Spleen (tissue), 11 donors: ENCODE measurements at regions not wholly inside any gene's neighbourhood (a gene's known extent, or its start where the extent isn't known, plus 50 kb on each side); places are given as distances from the start of the nearest gene placed in this dataset.

Source experiments
- DNase-seq: peaks from one replicate; pipeline ENCODE4 v3.0.0-alpha.2; 2020
- H3K27ac ChIP-seq, 8 donors: fragments of 200-600 bp; sonication (generic) in 7 of 8; 1 replicate in 4 of 8; 2 replicates in 4 of 8; pipeline versions ENCODE4 v1.5.0 to v1.8.0; 2016 to 2021; ENCODE audit warnings: inconsistent platforms in 4 of 8, mild to moderate bottlenecking in 4 of 8, moderate library complexity in 1 of 8
- H3K27me3 ChIP-seq, 7 donors: fragments of 200-600 bp; sonication (generic) in 6 of 7; replicated peaks in 1 of 7; 1 replicate in 4 of 7; 2 replicates in 3 of 7; pipeline versions ENCODE4 v1.5.0 to v1.8.0; 2016 to 2021; ENCODE audit warnings: inconsistent platforms in 3 of 7, mild to moderate bottlenecking in 1 of 7
- H3K36me3 ChIP-seq, 6 donors: fragments of 200-600 bp; sonication (generic) in 5 of 6; 1 replicate in 4 of 6; 2 replicates in 2 of 6; pipeline versions ENCODE4 v1.5.0 to v1.8.0; 2016 to 2021; ENCODE audit warnings: inconsistent platforms in 2 of 6
- H3K4me1 ChIP-seq, 6 donors: fragments of 200-600 bp; sonication (generic) in 5 of 6; 1 replicate in 3 of 6; 2 replicates in 3 of 6; pipeline versions ENCODE4 v1.5.0 to v1.8.0; 2016 to 2021; ENCODE audit warnings: inconsistent platforms in 3 of 6
- H3K4me3 ChIP-seq, 8 donors: fragments of 200-600 bp; sonication (generic) in 7 of 8; 1 replicate in 4 of 8; 2 replicates in 4 of 8; pipeline versions ENCODE4 v1.5.0 to v1.8.0; 2016 to 2021; ENCODE audit warnings: inconsistent platforms in 4 of 8, mild to moderate bottlenecking in 4 of 8, moderate library complexity in 2 of 8
- H3K9me3 ChIP-seq, 8 donors: fragments of 200-600 bp; sonication (generic) in 7 of 8; 1 replicate in 4 of 8; 2 replicates in 4 of 8; pipeline versions ENCODE4 v1.5.0 to v1.8.0; 2016 to 2021; ENCODE audit warnings: inconsistent platforms in 4 of 8
- POLR2A ChIP-seq, 3 donors: fragments of 450-650 bp; IDR thresholded peaks; one replicate each; pipeline ENCODE4 v1.5.1; 2017; ENCODE audit warnings: antibody characterized with exemption in 3 of 3, mild to moderate bottlenecking in 1 of 3
- POLR2AphosphoS5 ChIP-seq, 3 donors: sonication (generic); formaldehyde crosslinking; IDR thresholded peaks; one replicate each; pipeline ENCODE4 v1.5.1; 2017; ENCODE audit warnings: antibody characterized with exemption in 3 of 3
- WGBS, 5 donors: extraction: QIAGEN DNeasy Blood & Tissue Kit in 3 of 5; methylation state at CpG; one replicate each; pipeline versions ENCODE4 v1.1.5 to v1.1.7; 2013 to 2018; 5-methylcytosine and 5-hydroxymethylcytosine counted together
- intact Hi-C: fragments of 100-400 bp; cut with DNase I; formaldehyde crosslinking; loops from one replicate; pipeline ENCODE4 v1.15.0; 2023; ENCODE audit warnings: low total_unique reads
- TF ChIP-seq, protein P1 (sequence below), 11 experiments: fragments of 200-600 bp in 7 of 11; fragments of 450-650 bp in 4 of 11; sonication (generic) in 4 of 11; IDR thresholded peaks in 8 of 11; conservative IDR thresholded peaks in 3 of 11; 1 replicate in 7 of 11; 2 replicates in 4 of 11; pipeline versions ENCODE4 v1.4.0 to v1.8.0; 2016 to 2021; ENCODE audit warnings: antibody characterized with exemption in 11 of 11, inconsistent platforms in 4 of 11, mild to moderate bottlenecking in 1 of 11
- donor health status: healthy with polysubstance abuse.
- donor health status: DM: no; HTN: no; CAD: no; lungs with moderate emphysema.
- donor health status: DM: no; HTN: no; CAD: no.
- donor health status: Bipolar disorder and iron deficiency.
- donor health status: healthy.
- donor health status: DM: no; HTN: no; CAD: no.
- donor health status: DM: yes; HTN: yes; CAD: no.

DNA sequence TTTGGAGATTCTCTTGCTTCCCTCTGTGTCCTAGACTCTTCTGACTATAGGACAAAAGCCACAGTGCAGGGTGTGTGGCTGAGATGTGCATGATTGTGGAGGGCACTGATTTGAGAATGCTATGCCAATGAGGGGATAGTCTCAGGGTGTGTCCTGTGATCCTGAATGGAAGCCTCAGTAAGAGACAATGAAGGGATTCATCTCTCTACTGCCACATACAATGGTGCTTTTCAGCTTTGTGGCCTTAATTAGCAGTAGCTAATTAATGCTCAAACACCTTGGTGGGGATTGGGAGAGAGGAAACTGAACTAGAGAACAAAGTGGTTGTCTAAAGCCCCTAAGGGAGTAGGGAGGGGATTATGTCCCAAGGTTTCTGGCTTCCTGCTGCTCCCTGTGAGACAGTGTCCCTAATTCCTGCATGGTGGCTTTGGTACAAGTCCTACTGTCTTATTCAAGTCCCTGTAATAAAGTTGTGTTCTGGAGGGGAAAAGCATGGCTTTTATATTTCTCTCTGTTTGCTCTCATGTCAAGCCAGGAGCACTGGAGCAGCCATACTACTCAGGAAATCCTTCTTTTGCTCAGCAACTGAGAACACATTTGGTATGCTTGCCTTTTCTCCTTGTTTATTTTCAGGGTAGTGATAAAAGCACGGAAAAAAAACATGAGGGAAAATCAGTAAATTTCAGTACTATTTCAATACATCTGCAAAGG is 415.2 kb upstream of the TCF4 start:
- no peak overlapping the region for H3K27ac ChIP-seq
- WGBS, 5 donors, result 81 to 90% (median 89%) methylated on average over 1 of the region's 1 CpG
- intact Hi-C loops, result no loop called here
- H3K27me3 ChIP-seq, result no peaks in the 10 kb centered on the region
- H3K4me3 ChIP-seq, result no peak overlapping the region
- no peaks in the 10 kb centered on the region for H3K9me3 ChIP-seq
- no peaks in the 10 kb centered on the region for H3K36me3 ChIP-seq
- TF ChIP-seq POLR2A (IDR thresholded peaks at IDR 0.05) (no peak), POLR2AphosphoS5 (IDR thresholded peaks at IDR 0.05) (no peak)
- TF ChIP-seq, protein P1, sequence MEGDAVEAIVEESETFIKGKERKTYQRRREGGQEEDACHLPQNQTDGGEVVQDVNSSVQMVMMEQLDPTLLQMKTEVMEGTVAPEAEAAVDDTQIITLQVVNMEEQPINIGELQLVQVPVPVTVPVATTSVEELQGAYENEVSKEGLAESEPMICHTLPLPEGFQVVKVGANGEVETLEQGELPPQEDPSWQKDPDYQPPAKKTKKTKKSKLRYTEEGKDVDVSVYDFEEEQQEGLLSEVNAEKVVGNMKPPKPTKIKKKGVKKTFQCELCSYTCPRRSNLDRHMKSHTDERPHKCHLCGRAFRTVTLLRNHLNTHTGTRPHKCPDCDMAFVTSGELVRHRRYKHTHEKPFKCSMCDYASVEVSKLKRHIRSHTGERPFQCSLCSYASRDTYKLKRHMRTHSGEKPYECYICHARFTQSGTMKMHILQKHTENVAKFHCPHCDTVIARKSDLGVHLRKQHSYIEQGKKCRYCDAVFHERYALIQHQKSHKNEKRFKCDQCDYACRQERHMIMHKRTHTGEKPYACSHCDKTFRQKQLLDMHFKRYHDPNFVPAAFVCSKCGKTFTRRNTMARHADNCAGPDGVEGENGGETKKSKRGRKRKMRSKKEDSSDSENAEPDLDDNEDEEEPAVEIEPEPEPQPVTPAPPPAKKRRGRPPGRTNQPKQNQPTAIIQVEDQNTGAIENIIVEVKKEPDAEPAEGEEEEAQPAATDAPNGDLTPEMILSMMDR (IDR thresholded peaks at IDR 0.05 in 8 of 11, conservative IDR thresholded peaks at IDR 0.05 in 3 of 11), result no peak
- peaks cover 0 to 4% (median 0%) of the 10 kb centered on the region in 6 donors for H3K4me1 ChIP-seq
- DNase-seq, result no peak

DNA sequence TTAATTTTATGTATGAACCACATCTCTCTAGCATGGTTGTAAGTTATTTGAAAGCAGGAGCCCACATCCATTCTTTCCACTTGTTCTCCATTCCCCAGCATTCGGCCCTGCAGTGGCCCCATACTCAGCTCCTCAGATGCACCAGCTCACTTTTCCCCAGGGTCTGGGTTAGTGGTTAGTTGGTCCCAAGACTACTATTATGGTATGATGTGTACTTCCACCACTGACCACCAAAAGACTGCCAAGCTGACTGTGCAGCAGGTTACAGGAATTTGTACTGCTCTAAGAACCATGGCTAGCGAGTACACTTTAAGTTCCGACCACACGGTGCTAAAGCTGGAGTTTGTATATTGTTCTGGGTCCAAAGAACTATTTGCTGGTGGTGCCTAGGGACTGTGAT is 413.6 kb upstream of the TCF4 start:
- no peaks in the 10 kb centered on the region for H3K27me3 ChIP-seq
- intact Hi-C loops, result no loop called here
- TF ChIP-seq, protein P1 (IDR thresholded peaks at IDR 0.05 in 8 of 11, conservative IDR thresholded peaks at IDR 0.05 in 3 of 11), result no peak
- TF ChIP-seq POLR2A (IDR thresholded peaks at IDR 0.05) (no peak), POLR2AphosphoS5 (IDR thresholded peaks at IDR 0.05) (no peak)
- H3K36me3 ChIP-seq, result no peaks in the 10 kb centered on the region
- H3K4me1 ChIP-seq, result peaks cover 0 to 17% (median 10%) of the 10 kb centered on the region in 6 donors
- H3K9me3 ChIP-seq, result no peaks in the 10 kb centered on the region
- H3K27ac ChIP-seq, result no peak overlapping the region
- 83 to 92% (median 87%) methylated on average over 4 of the region's 4 CpGs for WGBS, 5 donors
- no peak overlapping the region for H3K4me3 ChIP-seq
- no peak for DNase-seq

DNA sequence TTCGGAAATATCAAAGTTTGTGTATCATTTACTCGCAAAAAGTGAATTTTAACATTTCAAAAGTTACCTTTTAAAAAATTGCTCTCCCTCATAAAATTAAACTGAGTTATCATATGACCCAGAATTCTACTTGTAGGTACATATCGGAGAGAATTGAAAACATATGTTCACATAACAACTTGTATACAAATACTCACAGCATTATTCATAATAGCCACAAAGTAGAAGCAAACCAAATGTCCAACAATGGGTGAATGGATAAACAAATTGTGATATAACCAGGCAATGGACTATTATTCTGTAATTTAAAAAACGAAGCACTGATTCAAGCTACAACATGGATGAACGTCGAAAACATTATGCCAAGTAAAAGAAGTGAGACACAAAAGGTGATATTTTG is 412.0 kb upstream of the TCF4 start:
- Histone ChIP-seq H3K27ac (no peak overlapping the region), H3K27me3 (no peaks in the 10 kb centered on the region), H3K9me3 (no peaks in the 10 kb centered on the region), H3K4me3 (no peak overlapping the region), H3K4me1 (peaks cover 0 to 17% (median 10%) of the 10 kb centered on the region in 6 donors), H3K36me3 (no peaks in the 10 kb centered on the region)
- TF ChIP-seq POLR2A (IDR thresholded peaks at IDR 0.05) (no peak), POLR2AphosphoS5 (IDR thresholded peaks at IDR 0.05) (no peak)
- TF ChIP-seq, protein P1 (IDR thresholded peaks at IDR 0.05 in 8 of 11, conservative IDR thresholded peaks at IDR 0.05 in 3 of 11), result no peak
- WGBS, 5 donors, result 90 to 96% (median 94%) methylated on average over 6 of the region's 6 CpGs
- intact Hi-C loops, result no loop called here
- no peak for DNase-seq

DNA sequence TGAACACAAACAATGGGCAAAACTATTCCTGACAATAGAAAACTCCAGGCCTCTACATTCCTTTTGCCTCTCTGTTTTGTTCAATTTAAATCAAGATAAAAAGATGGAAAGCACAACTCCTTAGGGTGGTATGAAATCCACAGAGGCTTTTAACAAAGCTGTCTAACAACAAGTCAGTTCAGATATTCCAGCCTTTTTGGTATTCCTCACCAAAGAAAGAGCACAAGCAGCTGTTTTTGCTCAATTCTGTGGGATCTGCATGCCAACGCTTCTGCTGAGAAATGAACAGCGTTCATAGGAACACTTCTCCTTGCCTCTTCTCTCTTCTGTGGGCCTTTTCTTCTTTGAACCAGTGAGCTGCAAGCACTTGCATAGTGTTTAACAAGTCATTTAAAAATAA is 411.6 kb upstream of the TCF4 start:
- intact Hi-C loops, result no loop called here
- no peaks in the 10 kb centered on the region for H3K27me3 ChIP-seq
- H3K4me1 ChIP-seq, result peaks cover 0 to 17% (median 10%) of the 10 kb centered on the region in 6 donors
- H3K9me3 ChIP-seq, result no peaks in the 10 kb centered on the region
- H3K27ac ChIP-seq, result no peak overlapping the region
- 75 to 91% (median 80%) methylated on average over 2 of the region's 2 CpGs for WGBS, 5 donors
- no peak overlapping the region for H3K4me3 ChIP-seq
- TF ChIP-seq POLR2A (IDR thresholded peaks at IDR 0.05) (no peak), POLR2AphosphoS5 (IDR thresholded peaks at IDR 0.05) (no peak)
- TF ChIP-seq, protein P1 (IDR thresholded peaks at IDR 0.05 in 8 of 11, conservative IDR thresholded peaks at IDR 0.05 in 3 of 11), result no peak
- no peaks in the 10 kb centered on the region for H3K36me3 ChIP-seq
- no peak for DNase-seq
